ENCODE measurements at regions not wholly inside any gene's neighbourhood (a gene's known extent, or its start where the extent isn't known, plus 50 kb on each side); places are given as distances from the start of the nearest gene placed in this dataset.

DNA sequence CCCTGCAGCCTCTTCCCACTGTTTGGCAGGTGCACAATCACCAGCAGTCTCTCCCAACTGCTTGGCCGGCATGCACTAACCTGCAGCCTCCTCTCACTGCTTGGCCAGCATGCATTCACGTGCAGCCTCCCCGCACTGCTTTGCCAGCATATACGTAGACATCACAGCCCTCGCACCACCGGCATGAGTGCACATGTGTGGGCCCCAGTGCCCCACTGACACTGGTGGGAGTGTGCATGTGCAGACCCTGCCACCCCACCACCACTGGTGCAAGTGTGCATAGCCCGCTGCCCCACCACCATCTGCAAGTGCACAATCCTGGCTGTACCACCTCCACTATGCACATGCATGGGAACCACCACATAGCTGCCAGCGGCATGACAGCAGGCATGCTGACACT, 127.5 kb upstream of the SOX9 start:
- Histone ChIP-seq H3K36me3 (replicated peaks in 1 of 2; ENCODE audit: control extremely low read depth in 1 of 2, control insufficient read depth in 1 of 2, extremely low read depth in 1 of 2, insufficient read depth in 2 of 2, low read length in 1 of 2) (no peaks in the 10 kb centered on the region), H4K20me1 (ENCODE audit: control insufficient read depth, insufficient read depth, low read length, poor library complexity, severe bottlenecking) (no peaks in the 10 kb centered on the region), H2AFZ (ENCODE audit: insufficient read depth, low read depth, low read length, poor library complexity, severe bottlenecking) (no peak overlapping the region), H3K9me3 (ENCODE audit: control extremely low read depth in 1 of 3, control insufficient read depth in 2 of 3, insufficient read depth in 1 of 3, low read length in 2 of 3) (peaks cover 0 to 7% (median 0%) of the 10 kb centered on the region in 3 donors), H3K4me3 (ENCODE audit: control extremely low read depth in 1 of 5, extremely low read depth in 1 of 5, insufficient read depth in 1 of 5, low read depth in 2 of 5, low read length in 4 of 5) (no peak overlapping the region), H3K9ac (ENCODE audit: low read length) (no peak overlapping the region), H3K27me3 (replicated peaks in 1 of 4; ENCODE audit: control extremely low read depth in 1 of 4, control insufficient read depth in 3 of 4, insufficient read depth in 4 of 4, low read length in 3 of 4) (no peaks in the 10 kb centered on the region), H3K79me2 (ENCODE audit: control insufficient read depth, insufficient read depth, low read length) (no peaks in the 10 kb centered on the region), H3K27ac (ENCODE audit: low read length in 2 of 2) (no peak overlapping the region), H3K4me1 (ENCODE audit: control insufficient read depth in 2 of 2, insufficient read depth in 2 of 2, low read length in 2 of 2) (no peaks in the 10 kb centered on the region), H3K4me2 (replicated peaks; ENCODE audit: low read depth, low read length, poor library complexity, severe bottlenecking) (no peak overlapping the region)
- H3K4me1 Mint-ChIP-seq: no peaks in the 10 kb centered on the region
- no peak overlapping the region for H3K27ac Mint-ChIP-seq
- no peaks in the 10 kb centered on the region for H3K27me3 Mint-ChIP-seq
- DNase-seq: no peak
- H3K9me3 Mint-ChIP-seq (ENCODE audit: insufficient read depth): no peaks in the 10 kb centered on the region
- 98% methylated on average over 7 of the region's 8 CpGs for WGBS (ENCODE audit: insufficient coverage)
- intact Hi-C loops (cut with micrococcal nuclease): no loop called here
- POLR2A ChIA-PET: no interaction called here
- TF ChIP-seq EZH2 (IDR thresholded peaks at IDR 0.05; ENCODE audit: borderline replicate concordance, insufficient read depth, low read depth, low read length, poor library complexity, severe bottlenecking): no peak
- TF ChIP-seq, protein P1, sequence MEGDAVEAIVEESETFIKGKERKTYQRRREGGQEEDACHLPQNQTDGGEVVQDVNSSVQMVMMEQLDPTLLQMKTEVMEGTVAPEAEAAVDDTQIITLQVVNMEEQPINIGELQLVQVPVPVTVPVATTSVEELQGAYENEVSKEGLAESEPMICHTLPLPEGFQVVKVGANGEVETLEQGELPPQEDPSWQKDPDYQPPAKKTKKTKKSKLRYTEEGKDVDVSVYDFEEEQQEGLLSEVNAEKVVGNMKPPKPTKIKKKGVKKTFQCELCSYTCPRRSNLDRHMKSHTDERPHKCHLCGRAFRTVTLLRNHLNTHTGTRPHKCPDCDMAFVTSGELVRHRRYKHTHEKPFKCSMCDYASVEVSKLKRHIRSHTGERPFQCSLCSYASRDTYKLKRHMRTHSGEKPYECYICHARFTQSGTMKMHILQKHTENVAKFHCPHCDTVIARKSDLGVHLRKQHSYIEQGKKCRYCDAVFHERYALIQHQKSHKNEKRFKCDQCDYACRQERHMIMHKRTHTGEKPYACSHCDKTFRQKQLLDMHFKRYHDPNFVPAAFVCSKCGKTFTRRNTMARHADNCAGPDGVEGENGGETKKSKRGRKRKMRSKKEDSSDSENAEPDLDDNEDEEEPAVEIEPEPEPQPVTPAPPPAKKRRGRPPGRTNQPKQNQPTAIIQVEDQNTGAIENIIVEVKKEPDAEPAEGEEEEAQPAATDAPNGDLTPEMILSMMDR (IDR thresholded peaks at IDR 0.05): no peak
- no peak overlapping the region for H3K4me3 Mint-ChIP-seq
- no peak for ATAC-seq (ENCODE audit: low read depth)
- CTCF ChIA-PET: no interaction called here

DNA sequence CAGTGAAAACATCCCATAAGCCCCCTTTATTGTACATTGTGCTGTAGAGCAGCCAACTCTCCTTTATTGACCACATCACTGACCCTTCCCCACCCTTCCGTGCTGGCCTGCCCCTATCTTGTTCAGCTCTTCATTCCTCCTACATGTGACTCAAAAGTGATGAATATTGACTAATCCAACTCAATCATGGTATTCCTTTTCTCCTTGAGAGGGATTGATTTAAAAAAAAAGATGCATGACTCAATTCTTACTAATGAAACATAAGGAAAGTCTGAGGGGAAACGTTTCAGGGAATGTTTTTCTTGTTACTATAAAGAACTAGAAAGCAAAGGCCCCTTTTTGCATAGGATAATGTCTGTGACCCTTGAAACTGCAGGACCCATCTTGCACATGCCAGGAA, 125.2 kb upstream of the SOX9 start:
- no CpG with 5 or more reads among the region's 2 CpGs for WGBS (ENCODE audit: insufficient coverage)
- Histone ChIP-seq H3K27ac (ENCODE audit: low read length in 2 of 2) (no peak overlapping the region), H3K4me1 (ENCODE audit: control insufficient read depth in 2 of 2, insufficient read depth in 2 of 2, low read length in 2 of 2) (no peaks in the 10 kb centered on the region), H3K9ac (ENCODE audit: low read length) (no peak overlapping the region), H4K20me1 (ENCODE audit: control insufficient read depth, insufficient read depth, low read length, poor library complexity, severe bottlenecking) (no peaks in the 10 kb centered on the region), H3K4me3 (ENCODE audit: control extremely low read depth in 1 of 5, extremely low read depth in 1 of 5, insufficient read depth in 1 of 5, low read depth in 2 of 5, low read length in 4 of 5) (no peak overlapping the region), H2AFZ (ENCODE audit: insufficient read depth, low read depth, low read length, poor library complexity, severe bottlenecking) (no peak overlapping the region), H3K4me2 (replicated peaks; ENCODE audit: low read depth, low read length, poor library complexity, severe bottlenecking) (no peak overlapping the region), H3K27me3 (replicated peaks in 1 of 4; ENCODE audit: control extremely low read depth in 1 of 4, control insufficient read depth in 3 of 4, insufficient read depth in 4 of 4, low read length in 3 of 4) (no peaks in the 10 kb centered on the region), H3K79me2 (ENCODE audit: control insufficient read depth, insufficient read depth, low read length) (no peaks in the 10 kb centered on the region), H3K9me3 (ENCODE audit: control extremely low read depth in 1 of 3, control insufficient read depth in 2 of 3, insufficient read depth in 1 of 3, low read length in 2 of 3) (peaks cover 0 to 7% (median 0%) of the 10 kb centered on the region in 3 donors), H3K36me3 (replicated peaks in 1 of 2; ENCODE audit: control extremely low read depth in 1 of 2, control insufficient read depth in 1 of 2, extremely low read depth in 1 of 2, insufficient read depth in 2 of 2, low read length in 1 of 2) (no peaks in the 10 kb centered on the region)
- Mint-ChIP-seq H3K4me3 (no peak overlapping the region), H3K4me1 (no peaks in the 10 kb centered on the region), H3K27ac (no peak overlapping the region), H3K9me3 (ENCODE audit: insufficient read depth) (no peaks in the 10 kb centered on the region), H3K27me3 (no peaks in the 10 kb centered on the region)
- CTCF ChIA-PET: no interaction called here
- no peak for ATAC-seq (ENCODE audit: low read depth)
- no peak for DNase-seq
- no peak for TF ChIP-seq EZH2 (IDR thresholded peaks at IDR 0.05; ENCODE audit: borderline replicate concordance, insufficient read depth, low read depth, low read length, poor library complexity, severe bottlenecking)
- TF ChIP-seq, protein P1 (IDR thresholded peaks at IDR 0.05): no peak
- intact Hi-C loops (cut with micrococcal nuclease): no loop called here
- POLR2A ChIA-PET: no interaction called here

Data from B cell (primary cell).